Middle frontal gyrus (tissue), 1 donor: ENCODE measurements at regions not wholly inside any gene's neighbourhood (a gene's known extent, or its start where the extent isn't known, plus 50 kb on each side); places are given as distances from the start of the nearest gene placed in this dataset.
"Not testable (repeated sequence)": the region's sequence is repeated elsewhere in the genome, so short reads cannot be mapped to it uniquely, and the experiment has no call there.

Experiments used
- DNase-seq: peaks from one replicate; pipeline ENCODE4 v3.0.0-alpha.2; 2015; ENCODE audit warnings: low spot score; ENCODE audit errors: extremely low spot score

GRCh38 chr5:32842813-32843530 is 131.9 kb downstream of the NPR3 start:
- no peak for DNase-seq

GRCh38 chr5:32843531-32843895 is 132.4 kb downstream of the NPR3 start:
- DNase-seq: no peak

GRCh38 chr5:32845171-32845570 is 134.1 kb downstream of the NPR3 start:
- no peak for DNase-seq

GRCh38 chr5:32848120-32848519 is 137.0 kb downstream of the NPR3 start:
- DNase-seq: no peak

- no peak for DNase-seq
These were observed 137.6 kb downstream of the NPR3 start for GRCh38 chr5:32848681-32849080.

GRCh38 chr5:32850817-32851496 is 139.8 kb downstream of the NPR3 start:
- no peak for DNase-seq

GRCh38 chr5:32851559-32852173 is 140.5 kb downstream of the NPR3 start:
- DNase-seq: no peak

- no peak for DNase-seq
These were observed 141.4 kb downstream of the NPR3 start for GRCh38 chr5:32852535-32852934.

- no peak for DNase-seq
These were observed 141.9 kb downstream of the NPR3 start for GRCh38 chr5:32852976-32853375.

- DNase-seq: no peak
These were observed 143.4 kb downstream of the NPR3 start for GRCh38 chr5:32854473-32854872.

GRCh38 chr5:32859211-32859641 is 148.1 kb downstream of the NPR3 start:
- no peak for DNase-seq

GRCh38 chr5:32865475-32865874 is 154.4 kb downstream of the NPR3 start:
- no peak for DNase-seq

- no peak for DNase-seq
These were observed 155.0 kb downstream of the NPR3 start for GRCh38 chr5:32866138-32866537.

- DNase-seq: no peak
These were observed 158.1 kb downstream of the NPR3 start for GRCh38 chr5:32869216-32869615.

- no peak for DNase-seq
These were observed 165.7 kb downstream of the NPR3 start for GRCh38 chr5:32876791-32877190.

GRCh38 chr5:32879364-32879763 is 168.2 kb downstream of the NPR3 start:
- DNase-seq: not testable (repeated sequence)

GRCh38 chr5:32880796-32881195 is 169.7 kb downstream of the NPR3 start:
- DNase-seq: no peak

- DNase-seq: no peak
These were observed 176.3 kb downstream of the NPR3 start for GRCh38 chr5:32887390-32887789.

GRCh38 chr5:32889078-32889477 is 178.0 kb downstream of the NPR3 start:
- DNase-seq: no peak

GRCh38 chr5:32903613-32904012 is 192.5 kb downstream of the NPR3 start:
- no peak for DNase-seq

GRCh38 chr5:32908641-32909040 is 197.5 kb downstream of the NPR3 start:
- DNase-seq: no peak

- DNase-seq: no peak
These were observed 198.1 kb downstream of the NPR3 start for GRCh38 chr5:32909207-32909606.

GRCh38 chr5:32916648-32917047 is 205.5 kb downstream of the NPR3 start:
- no peak for DNase-seq
